ENCODE measurements at regions not wholly inside any gene's neighbourhood (a gene's known extent, or its start where the extent isn't known, plus 50 kb on each side); places are given as distances from the start of the nearest gene placed in this dataset.

GRCh38 chr19:31988256-31988655, 357.2 kb upstream of the ZNF507 start:
- Histone ChIP-seq H3K9me3 (replicated peaks; ENCODE audit: control insufficient read depth, low read depth, low read length) (peaks cover 5% of the 10 kb centered on the region), H3K27ac (ENCODE audit: low read length) (no peak overlapping the region), H3K27me3 (ENCODE audit: control insufficient read depth, insufficient read depth, low read length) (no peaks in the 10 kb centered on the region), H3K4me3 (ENCODE audit: low read length) (no peak overlapping the region), H3K36me3 (ENCODE audit: control insufficient read depth, insufficient read depth, low read length) (no peaks in the 10 kb centered on the region), H3K4me1 (ENCODE audit: control insufficient read depth, insufficient read depth, low read length) (no peaks in the 10 kb centered on the region)
- DNase-seq, result no peak
- WGBS (ENCODE audit: insufficient coverage), result 65% methylated on average over 2 of the region's 2 CpGs

DNA sequence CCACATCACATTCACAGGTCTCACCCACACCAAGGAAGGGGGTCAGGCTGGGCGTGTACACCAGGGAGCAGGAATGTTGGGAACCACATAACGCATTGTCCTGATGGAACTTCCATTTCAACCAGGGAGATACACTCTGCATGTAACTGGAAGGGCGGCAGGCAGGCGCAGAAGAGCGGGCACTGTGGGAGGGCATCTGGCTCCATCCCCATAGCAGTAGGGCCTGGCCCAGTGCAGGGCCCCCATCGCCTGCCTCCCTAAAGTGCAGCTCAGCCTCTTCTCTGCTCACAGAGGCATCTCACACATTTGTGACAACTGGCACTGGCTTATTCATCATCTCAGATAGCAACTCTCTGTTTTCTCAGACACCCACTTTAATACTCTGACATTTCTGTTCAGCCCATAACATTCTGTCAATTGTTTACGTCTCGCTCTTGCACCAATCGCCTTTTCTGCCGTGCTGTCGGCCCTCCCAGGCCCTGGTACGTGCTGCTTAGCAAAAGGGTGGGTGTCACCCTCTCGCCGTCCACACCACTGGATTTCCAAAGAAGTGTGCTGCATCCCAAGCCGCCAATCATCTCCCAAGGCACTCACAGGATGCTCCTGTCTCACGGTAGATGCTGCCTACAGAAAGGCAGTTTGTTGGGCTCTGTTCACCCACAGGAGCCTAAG, 353.3 kb upstream of the ZNF507 start:
- no peak for DNase-seq
- Histone ChIP-seq H3K27me3 (ENCODE audit: control insufficient read depth, insufficient read depth, low read length) (no peaks in the 10 kb centered on the region), H3K36me3 (ENCODE audit: control insufficient read depth, insufficient read depth, low read length) (no peaks in the 10 kb centered on the region), H3K4me1 (ENCODE audit: control insufficient read depth, insufficient read depth, low read length) (no peaks in the 10 kb centered on the region), H3K27ac (ENCODE audit: low read length) (no peak overlapping the region), H3K9me3 (replicated peaks; ENCODE audit: control insufficient read depth, low read depth, low read length) (no peaks in the 10 kb centered on the region), H3K4me3 (ENCODE audit: low read length) (no peak overlapping the region)
- 77% methylated on average over 16 of the region's 16 CpGs for WGBS (ENCODE audit: insufficient coverage)

GRCh38 chr19:31992750-31993149, 352.7 kb upstream of the ZNF507 start:
- no peaks in the 10 kb centered on the region for H3K27me3 ChIP-seq (ENCODE audit: control insufficient read depth, insufficient read depth, low read length)
- no peak for DNase-seq
- no peak overlapping the region for H3K27ac ChIP-seq (ENCODE audit: low read length)
- no peaks in the 10 kb centered on the region for H3K36me3 ChIP-seq (ENCODE audit: control insufficient read depth, insufficient read depth, low read length)
- H3K4me1 ChIP-seq (ENCODE audit: control insufficient read depth, insufficient read depth, low read length), result no peaks in the 10 kb centered on the region
- 80% methylated on average over 2 of the region's 3 CpGs for WGBS (ENCODE audit: insufficient coverage)
- H3K4me3 ChIP-seq (ENCODE audit: low read length), result no peak overlapping the region
- no peaks in the 10 kb centered on the region for H3K9me3 ChIP-seq (replicated peaks; ENCODE audit: control insufficient read depth, low read depth, low read length)

- Histone ChIP-seq H3K4me1 (ENCODE audit: control insufficient read depth, insufficient read depth, low read length) (no peaks in the 10 kb centered on the region), H3K9me3 (replicated peaks; ENCODE audit: control insufficient read depth, low read depth, low read length) (peaks cover 2% of the 10 kb centered on the region), H3K27me3 (ENCODE audit: control insufficient read depth, insufficient read depth, low read length) (no peaks in the 10 kb centered on the region), H3K36me3 (ENCODE audit: control insufficient read depth, insufficient read depth, low read length) (no peaks in the 10 kb centered on the region), H3K4me3 (ENCODE audit: low read length) (no peak overlapping the region), H3K27ac (ENCODE audit: low read length) (no peak overlapping the region)
- no peak for DNase-seq
These were observed 349.9 kb upstream of the ZNF507 start for GRCh38 chr19:31995546-31995945.

DNA sequence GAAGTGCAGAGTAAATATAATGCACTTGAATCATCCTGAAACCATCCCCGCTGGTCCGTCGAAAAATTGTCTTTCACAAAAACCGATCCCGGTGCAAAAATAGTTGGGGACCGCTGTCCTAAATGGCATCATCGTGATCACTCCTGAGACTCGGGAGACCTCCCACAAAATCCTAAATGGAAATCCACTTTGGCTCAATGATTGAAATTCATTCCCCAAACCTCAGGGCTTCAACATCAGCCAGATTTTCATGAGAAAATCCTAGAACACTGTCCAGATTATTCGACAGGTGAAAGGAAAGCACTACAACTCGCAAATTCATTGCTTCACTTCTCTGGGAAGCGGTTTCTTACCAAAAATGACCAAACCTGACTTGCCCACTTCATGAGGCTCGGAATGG, 335.3 kb upstream of the ZNF507 start:
- Histone ChIP-seq H3K9me3 (replicated peaks; ENCODE audit: control insufficient read depth, low read depth, low read length) (no peaks in the 10 kb centered on the region), H3K4me3 (ENCODE audit: low read length) (no peak overlapping the region), H3K4me1 (ENCODE audit: control insufficient read depth, insufficient read depth, low read length) (peaks cover 12% of the 10 kb centered on the region), H3K27ac (ENCODE audit: low read length) (no peak overlapping the region), H3K27me3 (ENCODE audit: control insufficient read depth, insufficient read depth, low read length) (no peaks in the 10 kb centered on the region), H3K36me3 (ENCODE audit: control insufficient read depth, insufficient read depth, low read length) (no peaks in the 10 kb centered on the region)
- no peak for DNase-seq
- WGBS (ENCODE audit: insufficient coverage), result 85% methylated on average over 10 of the region's 12 CpGs

DNA sequence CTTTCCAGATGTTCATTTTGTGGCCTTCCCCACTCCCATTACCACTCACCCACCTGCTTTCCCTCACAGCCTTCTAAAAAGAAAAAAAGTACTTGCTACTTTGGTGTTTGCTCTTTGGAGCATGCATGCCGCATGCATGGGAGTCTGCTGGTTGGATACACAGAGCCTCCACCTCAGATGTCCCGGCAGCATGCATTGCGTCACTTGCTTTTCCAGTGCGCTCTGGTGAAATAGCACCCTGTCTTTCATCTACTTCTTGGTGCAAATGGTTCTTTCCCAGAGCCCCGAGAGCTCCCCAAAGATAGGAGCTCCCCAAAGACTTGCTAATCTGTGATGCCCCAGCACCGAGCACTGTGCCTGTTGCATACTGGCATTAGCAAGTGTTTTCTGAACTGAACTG, 333.2 kb upstream of the ZNF507 start:
- peak; percentile 50 for DNase-seq
- Histone ChIP-seq H3K4me1 (ENCODE audit: control insufficient read depth, insufficient read depth, low read length) (peaks cover 12% of the 10 kb centered on the region), H3K27me3 (ENCODE audit: control insufficient read depth, insufficient read depth, low read length) (no peaks in the 10 kb centered on the region), H3K27ac (ENCODE audit: low read length) (no peak overlapping the region), H3K36me3 (ENCODE audit: control insufficient read depth, insufficient read depth, low read length) (no peaks in the 10 kb centered on the region), H3K9me3 (replicated peaks; ENCODE audit: control insufficient read depth, low read depth, low read length) (no peaks in the 10 kb centered on the region), H3K4me3 (ENCODE audit: low read length) (no peak overlapping the region)
- WGBS (ENCODE audit: insufficient coverage), result 41% methylated on average over 6 of the region's 6 CpGs

DNA sequence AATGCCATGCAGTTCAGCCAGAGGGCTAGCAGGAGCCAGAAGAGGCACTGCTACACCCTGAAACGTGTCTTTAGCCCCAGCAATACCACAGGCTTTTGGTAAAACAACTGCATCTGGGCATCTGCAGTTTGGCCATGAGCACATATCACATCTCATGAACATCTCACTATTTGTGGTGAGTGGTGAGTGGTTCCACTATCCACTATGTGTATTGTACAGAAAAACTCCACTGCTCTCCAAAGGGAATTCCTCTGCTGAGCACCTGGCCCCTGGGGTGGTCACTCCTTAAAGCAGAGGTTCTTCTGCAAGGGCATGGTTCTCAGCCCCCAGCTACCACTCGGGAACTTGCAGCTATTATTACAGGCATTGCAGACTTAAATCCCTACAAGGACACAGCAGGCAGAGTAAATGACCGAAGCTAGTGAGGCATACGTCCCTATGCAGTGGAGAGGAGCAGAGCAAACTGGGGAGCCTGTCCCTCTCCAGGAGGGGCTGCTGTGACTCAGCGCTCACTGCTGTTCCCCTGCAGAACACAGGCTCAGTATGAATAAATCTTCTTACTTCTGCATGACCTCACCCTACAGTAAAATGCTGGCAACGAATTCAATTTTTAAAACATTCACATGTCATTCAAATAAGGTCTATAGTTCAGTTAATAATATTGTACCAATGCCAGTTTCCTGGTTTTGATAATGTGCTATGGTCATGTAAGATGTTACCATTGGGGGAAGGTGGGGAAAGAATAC, 332.4 kb upstream of the ZNF507 start:
- Histone ChIP-seq H3K36me3 (ENCODE audit: control insufficient read depth, insufficient read depth, low read length) (no peaks in the 10 kb centered on the region), H3K4me3 (ENCODE audit: low read length) (no peak overlapping the region), H3K4me1 (ENCODE audit: control insufficient read depth, insufficient read depth, low read length) (peaks cover 16% of the 10 kb centered on the region), H3K27me3 (ENCODE audit: control insufficient read depth, insufficient read depth, low read length) (no peaks in the 10 kb centered on the region), H3K27ac (ENCODE audit: low read length) (no peak overlapping the region), H3K9me3 (replicated peaks; ENCODE audit: control insufficient read depth, low read depth, low read length) (no peaks in the 10 kb centered on the region)
- WGBS (ENCODE audit: insufficient coverage), result 31% methylated on average over 4 of the region's 6 CpGs
- no peak for DNase-seq

- no peaks in the 10 kb centered on the region for H3K9me3 ChIP-seq (replicated peaks; ENCODE audit: control insufficient read depth, low read depth, low read length)
- H3K36me3 ChIP-seq (ENCODE audit: control insufficient read depth, insufficient read depth, low read length), result no peaks in the 10 kb centered on the region
- peaks cover 16% of the 10 kb centered on the region for H3K4me1 ChIP-seq (ENCODE audit: control insufficient read depth, insufficient read depth, low read length)
- peak; percentile 78 for DNase-seq
- no peaks in the 10 kb centered on the region for H3K27me3 ChIP-seq (ENCODE audit: control insufficient read depth, insufficient read depth, low read length)
- H3K4me3 ChIP-seq (ENCODE audit: low read length), result no peak overlapping the region
- 60% methylated on average over 5 of the region's 9 CpGs for WGBS (ENCODE audit: insufficient coverage)
- H3K27ac ChIP-seq (ENCODE audit: low read length), result no peak overlapping the region
These were observed 328.0 kb upstream of the ZNF507 start for GRCh38 chr19:32017176-32017953.

GRCh38 chr19:32018014-32018413, 327.4 kb upstream of the ZNF507 start:
- DNase-seq, result peak; percentile 32
- 38% methylated on average over 1 of the region's 6 CpGs for whole genome bisulfite sequencing (ENCODE audit: insufficient coverage)
- H3K4me1 ChIP-seq (ENCODE audit: control insufficient read depth, insufficient read depth, low read length), result peaks cover 10% of the 10 kb centered on the region
- H3K4me3 ChIP-seq (ENCODE audit: low read length), result no peak overlapping the region
- peak overlapping the region; percentile 7 for H3K27ac ChIP-seq (ENCODE audit: low read length)
- no peaks in the 10 kb centered on the region for H3K9me3 ChIP-seq (replicated peaks; ENCODE audit: control insufficient read depth, low read depth, low read length)
- no peaks in the 10 kb centered on the region for H3K27me3 ChIP-seq (ENCODE audit: control insufficient read depth, insufficient read depth, low read length)
- no peaks in the 10 kb centered on the region for H3K36me3 ChIP-seq (ENCODE audit: control insufficient read depth, insufficient read depth, low read length)

DNA sequence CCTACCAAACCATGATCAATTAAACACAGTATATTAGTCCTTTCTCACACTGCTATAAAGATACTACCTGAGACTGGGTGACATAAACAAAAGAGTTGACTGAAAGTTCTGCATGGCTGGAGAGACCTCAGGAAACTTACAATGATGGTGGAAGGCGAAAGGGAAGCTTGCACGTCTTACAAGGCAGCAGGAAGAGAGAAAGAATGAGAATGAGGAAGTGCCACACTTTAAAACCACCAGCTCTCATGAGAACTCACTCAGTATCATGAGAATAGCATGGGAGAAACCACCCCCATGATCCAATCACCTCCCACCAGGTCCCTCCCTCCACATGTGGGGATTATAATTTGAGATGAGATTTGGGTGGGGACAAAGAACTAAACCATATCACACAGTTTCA, 324.9 kb upstream of the ZNF507 start:
- Histone ChIP-seq H3K4me3 (ENCODE audit: low read length) (no peak overlapping the region), H3K27me3 (ENCODE audit: control insufficient read depth, insufficient read depth, low read length) (no peaks in the 10 kb centered on the region), H3K4me1 (ENCODE audit: control insufficient read depth, insufficient read depth, low read length) (peaks cover 8% of the 10 kb centered on the region), H3K9me3 (replicated peaks; ENCODE audit: control insufficient read depth, low read depth, low read length) (no peaks in the 10 kb centered on the region), H3K36me3 (ENCODE audit: control insufficient read depth, insufficient read depth, low read length) (no peaks in the 10 kb centered on the region), H3K27ac (ENCODE audit: low read length) (no peak overlapping the region)
- DNase-seq, result no peak
- WGBS (ENCODE audit: insufficient coverage), result no CpG with 5 or more reads among the region's 2 CpGs

Data from muscle of leg (tissue), 3 donors.